Osteocyte (in vitro differentiated cells): ENCODE measurements at regions not wholly inside any gene's neighbourhood (a gene's known extent, or its start where the extent isn't known, plus 50 kb on each side); places are given as distances from the start of the nearest gene placed in this dataset.

Source experiments
- DNase-seq: peaks from one replicate; pipeline ENCODE4 v3.0.0; 2021; ENCODE audit warnings: mixed read lengths; ENCODE audit not compliant: unreplicated experiment; ENCODE audit errors: extremely low spot score
- H3K27ac Mint-ChIP-seq: one replicate; pipeline ENCODE4 v1.8.0; 2021; ENCODE audit warnings: mild to moderate bottlenecking, mixed read lengths; ENCODE audit not compliant: unreplicated experiment
- H3K27me3 Mint-ChIP-seq: one replicate; pipeline ENCODE4 v1.8.0; 2021; ENCODE audit warnings: mixed read lengths; ENCODE audit not compliant: unreplicated experiment
- H3K36me3 Mint-ChIP-seq: one replicate; pipeline ENCODE4 v1.8.0; 2021; ENCODE audit warnings: mixed read lengths; ENCODE audit not compliant: unreplicated experiment
- H3K4me1 Mint-ChIP-seq: one replicate; pipeline ENCODE4 v1.8.0; 2021; ENCODE audit warnings: mixed read lengths; ENCODE audit not compliant: unreplicated experiment
- H3K4me3 Mint-ChIP-seq: one replicate; pipeline ENCODE4 v1.8.0; 2021; ENCODE audit warnings: mild to moderate bottlenecking, moderate library complexity, mixed read lengths; ENCODE audit not compliant: unreplicated experiment
- H3K9me3 Mint-ChIP-seq: one replicate; pipeline ENCODE4 v1.8.0; 2021; ENCODE audit warnings: mixed read lengths; ENCODE audit not compliant: unreplicated experiment
- CTCF ChIP-seq: fragments of 200-600 bp; sonication (generic); IDR thresholded peaks from 2 replicates; pipeline ENCODE4 v1.5.0; 2021; ENCODE audit warnings: antibody characterized with exemption, mild to moderate bottlenecking, moderate library complexity

- Mint-ChIP-seq H3K27me3 (no peaks in the 10 kb centered on the region), H3K9me3 (no peaks in the 10 kb centered on the region), H3K4me1 (peaks cover 15% of the 10 kb centered on the region), H3K36me3 (no peaks in the 10 kb centered on the region), H3K4me3 (no peak overlapping the region), H3K27ac (no peak overlapping the region)
- no peak for DNase-seq
- no peak for TF ChIP-seq CTCF
Observed at GRCh38 chr6:219641-220198, 72.6 kb upstream of the DUSP22 start.

GRCh38 chr6:220312-220711 is 72.0 kb upstream of the DUSP22 start:
- no peak overlapping the region for H3K27ac Mint-ChIP-seq
- H3K36me3 Mint-ChIP-seq: no peaks in the 10 kb centered on the region
- H3K9me3 Mint-ChIP-seq: no peaks in the 10 kb centered on the region
- H3K4me3 Mint-ChIP-seq: no peak overlapping the region
- no peaks in the 10 kb centered on the region for H3K27me3 Mint-ChIP-seq
- H3K4me1 Mint-ChIP-seq: peaks cover 15% of the 10 kb centered on the region
- TF ChIP-seq CTCF: no peak
- no peak for DNase-seq

- H3K4me1 Mint-ChIP-seq: peaks cover 15% of the 10 kb centered on the region
- H3K36me3 Mint-ChIP-seq: no peaks in the 10 kb centered on the region
- H3K9me3 Mint-ChIP-seq: no peaks in the 10 kb centered on the region
- H3K4me3 Mint-ChIP-seq: no peak overlapping the region
- H3K27ac Mint-ChIP-seq: no peak overlapping the region
- no peak for DNase-seq
- no peak for TF ChIP-seq CTCF
- H3K27me3 Mint-ChIP-seq: no peaks in the 10 kb centered on the region
Observed at GRCh38 chr6:220721-221475, 71.4 kb upstream of the DUSP22 start.

DNA sequence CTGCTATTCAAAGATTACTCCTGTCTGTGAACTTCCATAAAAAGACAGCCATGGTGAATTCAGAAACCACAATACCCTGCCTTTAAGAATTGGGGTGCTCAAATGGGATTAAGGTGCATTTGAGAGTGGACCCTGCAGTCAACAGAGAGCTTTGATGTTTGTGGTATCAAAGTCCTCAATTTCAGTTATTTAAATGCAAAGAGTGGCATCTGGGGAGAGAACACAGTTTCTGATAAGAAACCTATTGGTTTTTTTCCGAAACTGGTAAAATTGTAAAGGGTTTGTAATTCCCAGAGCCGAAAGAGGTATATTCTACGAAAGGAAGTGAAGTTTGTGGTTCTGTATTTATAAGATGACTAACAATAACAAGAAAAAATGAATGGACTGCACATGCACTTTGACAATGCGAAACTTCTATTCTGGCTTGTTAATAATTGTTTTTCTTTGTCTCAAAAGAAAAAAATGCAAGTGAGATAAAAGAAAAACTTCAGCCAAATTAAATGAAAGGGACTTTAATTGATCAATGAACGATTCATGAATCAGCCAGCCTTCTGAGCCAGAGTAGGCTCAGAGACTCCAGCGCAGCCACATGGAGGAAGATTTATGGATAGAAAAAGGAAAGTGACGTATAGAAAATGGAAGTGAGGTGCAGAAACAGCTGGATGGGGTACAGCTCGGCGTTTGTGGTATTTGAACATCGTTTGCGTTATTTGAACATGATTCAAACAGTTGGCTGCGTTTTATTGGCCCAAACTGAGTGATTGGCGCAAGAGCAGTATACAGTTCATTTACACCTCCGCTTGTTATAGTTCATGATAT is 70.5 kb upstream of the DUSP22 start:
- no peak for DNase-seq
- Mint-ChIP-seq H3K27ac (no peak overlapping the region), H3K4me1 (peaks cover 15% of the 10 kb centered on the region), H3K4me3 (no peak overlapping the region), H3K36me3 (no peaks in the 10 kb centered on the region), H3K9me3 (no peaks in the 10 kb centered on the region), H3K27me3 (no peaks in the 10 kb centered on the region)
- TF ChIP-seq CTCF: no peak

DNA sequence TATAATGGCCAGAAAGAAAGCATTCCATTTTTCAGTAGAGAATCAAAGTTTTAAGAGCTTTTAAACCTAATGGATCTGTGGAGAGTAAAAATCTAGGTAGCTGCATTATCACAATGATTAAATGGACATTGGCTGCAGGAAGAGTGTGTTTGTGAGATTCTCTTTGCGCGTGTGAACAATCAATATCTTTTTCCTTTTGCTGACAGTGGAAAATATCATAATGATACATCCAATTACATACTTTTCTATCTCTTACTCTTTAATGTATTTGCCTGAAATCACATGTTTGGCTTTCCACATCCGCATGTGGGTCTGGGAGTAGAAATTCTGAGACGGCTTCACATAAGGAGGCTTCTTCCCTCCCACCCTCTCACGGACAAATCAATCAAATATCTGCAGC is 69.8 kb upstream of the DUSP22 start:
- DNase-seq: no peak
- Mint-ChIP-seq H3K4me3 (no peak overlapping the region), H3K27me3 (no peaks in the 10 kb centered on the region), H3K27ac (no peak overlapping the region), H3K4me1 (peaks cover 15% of the 10 kb centered on the region), H3K36me3 (no peaks in the 10 kb centered on the region), H3K9me3 (no peaks in the 10 kb centered on the region)
- TF ChIP-seq CTCF: no peak
